ENCODE measurements at regions not wholly inside any gene's neighbourhood (a gene's known extent, or its start where the extent isn't known, plus 50 kb on each side); places are given as distances from the start of the nearest gene placed in this dataset.

DNA sequence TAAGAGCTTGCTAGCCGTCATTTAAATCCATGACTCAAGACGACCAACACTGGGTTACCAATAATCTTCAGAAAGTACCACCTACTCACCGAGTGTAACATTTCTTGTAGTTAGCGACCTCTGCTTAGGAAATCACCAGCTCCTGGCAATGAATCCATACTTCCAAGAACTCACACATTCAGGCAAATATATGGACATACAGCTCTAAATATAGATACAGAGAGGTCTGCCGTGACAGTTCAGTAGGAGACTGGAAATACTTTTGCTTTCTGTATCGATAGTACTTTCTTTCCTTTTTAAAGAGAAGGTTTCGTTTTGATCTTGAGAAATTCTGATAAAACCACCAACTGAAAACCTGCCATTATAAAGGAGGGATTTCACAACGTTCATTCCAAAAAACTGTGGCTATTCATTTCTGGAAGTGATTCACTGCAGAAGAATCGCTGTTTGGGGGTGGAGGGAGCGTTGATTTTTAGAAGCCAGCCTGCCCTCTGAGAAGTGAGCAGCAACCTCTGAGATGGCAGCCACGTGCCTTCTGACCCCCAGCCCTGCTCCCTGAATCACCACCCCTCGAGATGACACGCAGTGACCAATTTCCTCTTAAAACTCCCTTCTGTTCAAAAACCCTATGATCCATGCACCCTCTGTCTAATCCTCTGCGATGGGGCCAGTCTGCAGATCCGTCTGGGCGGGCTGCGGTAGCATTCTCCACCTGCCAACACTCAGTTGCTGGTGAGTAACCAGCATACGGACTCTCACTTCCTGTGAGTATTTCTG, 179.0 kb upstream of the KLF14 start:
- H3K9me3 Mint-ChIP-seq = no peaks in the 10 kb centered on the region
- peak; percentile 89 for DNase-seq (ENCODE audit: low spot score)
- peaks cover 72% of the 10 kb centered on the region for H3K36me3 Mint-ChIP-seq (ENCODE audit: low read depth)
- H3K4me1 Mint-ChIP-seq (ENCODE audit: low read depth) = peaks cover 85% of the 10 kb centered on the region
- H3K4me3 Mint-ChIP-seq = peak overlapping the region; percentile 86
- H3K27ac Mint-ChIP-seq = peak overlapping the region; percentile 97
- no peaks in the 10 kb centered on the region for H3K27me3 Mint-ChIP-seq (ENCODE audit: low read depth)

DNA sequence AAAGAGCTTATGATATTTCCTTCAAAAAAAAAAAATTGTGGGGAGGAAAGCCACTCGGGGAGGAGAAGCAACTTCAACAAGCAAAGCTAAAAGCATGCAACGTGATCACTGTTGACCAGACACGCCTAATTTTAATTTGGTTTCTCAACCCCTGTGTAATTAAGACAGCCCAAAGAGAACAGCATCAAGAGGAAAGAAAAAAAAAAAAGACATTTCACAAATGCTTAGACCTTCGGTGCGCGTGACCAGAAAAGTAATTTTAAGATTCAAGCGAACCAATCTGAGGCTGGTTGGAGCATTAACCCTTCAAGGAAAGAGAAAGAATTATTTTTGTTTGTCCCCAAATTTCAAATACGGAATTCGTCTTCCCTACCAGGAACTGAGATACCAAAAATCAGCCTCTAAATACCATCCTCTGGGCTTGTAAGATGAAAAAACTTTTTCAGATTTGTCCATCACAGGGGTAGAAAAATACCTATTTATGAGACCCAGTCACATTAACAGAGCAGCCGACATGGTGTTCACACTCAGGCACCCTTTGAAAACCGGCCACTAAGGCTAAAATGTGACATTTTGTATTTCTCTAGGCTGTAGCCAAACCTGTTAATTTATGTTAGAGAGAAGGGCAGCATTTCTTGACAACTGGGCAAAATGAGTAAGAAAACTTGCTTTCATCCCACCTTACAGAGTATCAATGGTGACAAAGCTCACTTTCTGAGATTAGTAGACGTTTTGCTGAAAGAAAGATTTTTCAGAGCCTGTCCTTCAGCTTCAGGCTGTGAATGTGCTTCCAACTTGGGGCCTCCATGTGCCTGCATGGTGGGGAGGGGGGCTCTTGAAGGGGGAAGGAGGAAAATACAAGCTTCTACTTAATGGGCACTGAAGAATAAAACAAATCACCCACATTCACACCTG, 179.9 kb upstream of the KLF14 start:
- Mint-ChIP-seq H3K4me1 (ENCODE audit: low read depth) (peaks cover 88% of the 10 kb centered on the region), H3K4me3 (peak overlapping the region; percentile 86), H3K27me3 (ENCODE audit: low read depth) (no peaks in the 10 kb centered on the region), H3K27ac (peak overlapping the region; percentile 97), H3K36me3 (ENCODE audit: low read depth) (peaks cover 76% of the 10 kb centered on the region), H3K9me3 (no peaks in the 10 kb centered on the region)
- no peak for DNase-seq (ENCODE audit: low spot score)

DNA sequence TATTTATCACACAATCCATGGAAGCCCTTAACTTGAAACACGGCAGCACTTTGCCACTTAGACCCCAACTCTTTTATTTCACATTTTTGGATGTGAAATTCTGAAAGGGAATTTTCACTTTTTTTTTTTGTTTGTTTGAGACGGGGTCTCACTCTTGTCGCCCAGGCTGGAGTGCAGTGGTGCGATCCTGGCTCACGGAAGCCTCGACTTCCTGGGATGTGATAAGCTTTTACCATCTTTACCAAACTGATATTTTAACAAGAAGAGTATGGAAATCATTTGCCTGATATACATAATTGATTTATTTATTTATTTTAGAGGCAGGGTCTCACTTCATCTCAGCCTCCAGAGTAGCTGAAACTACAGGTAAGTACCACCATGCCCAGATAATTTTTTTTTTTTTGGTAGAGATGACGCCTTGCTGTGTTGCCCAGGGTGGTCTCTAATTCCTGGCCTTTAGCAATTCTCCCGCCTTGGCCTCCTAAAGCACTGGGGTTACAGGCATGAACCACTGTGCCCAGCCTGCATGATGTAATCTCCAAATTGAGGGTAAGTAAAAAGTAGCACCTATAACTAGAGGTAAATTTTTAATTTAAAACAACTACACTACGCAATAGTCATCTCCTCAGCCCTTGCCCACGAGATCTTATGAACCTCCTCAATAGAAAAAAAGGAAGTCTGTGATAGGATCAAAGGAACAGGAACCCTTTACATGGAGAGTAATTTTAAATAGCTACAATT, 180.7 kb upstream of the KLF14 start:
- peak overlapping the region; percentile 97 for H3K27ac Mint-ChIP-seq
- H3K36me3 Mint-ChIP-seq (ENCODE audit: low read depth) = peaks cover 73% of the 10 kb centered on the region
- no peaks in the 10 kb centered on the region for H3K9me3 Mint-ChIP-seq
- H3K27me3 Mint-ChIP-seq (ENCODE audit: low read depth) = no peaks in the 10 kb centered on the region
- DNase-seq (ENCODE audit: low spot score) = no peak
- H3K4me3 Mint-ChIP-seq = peak overlapping the region; percentile 86
- peaks cover 86% of the 10 kb centered on the region for H3K4me1 Mint-ChIP-seq (ENCODE audit: low read depth)

DNA sequence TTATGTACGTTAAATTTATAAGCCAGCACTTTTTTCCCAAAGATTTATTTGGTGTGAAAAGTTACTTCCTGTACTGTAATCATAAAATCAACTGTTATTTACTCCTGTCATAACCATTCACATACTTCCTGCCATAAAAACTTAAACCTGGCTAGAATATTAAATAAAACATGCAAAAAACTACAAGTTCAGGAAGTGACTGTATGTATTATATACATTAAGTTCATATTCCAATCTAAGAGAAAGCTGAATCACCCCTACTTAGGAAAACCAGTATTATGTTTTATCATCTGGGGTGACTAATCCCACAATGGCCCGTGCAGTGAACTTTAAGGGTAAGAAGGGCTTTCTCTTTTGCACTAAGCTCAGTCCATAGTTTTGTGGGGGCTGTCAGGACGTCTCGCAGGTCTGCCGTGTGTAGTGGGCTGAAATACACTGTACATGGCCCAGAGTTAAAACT, 183.7 kb upstream of the KLF14 start:
- Mint-ChIP-seq H3K27ac (peak overlapping the region; percentile 85), H3K4me1 (ENCODE audit: low read depth) (peaks cover 74% of the 10 kb centered on the region), H3K36me3 (ENCODE audit: low read depth) (peaks cover 64% of the 10 kb centered on the region), H3K9me3 (no peaks in the 10 kb centered on the region), H3K4me3 (peak overlapping the region; percentile 66), H3K27me3 (ENCODE audit: low read depth) (no peaks in the 10 kb centered on the region)
- DNase-seq (ENCODE audit: low spot score) = no peak

DNA sequence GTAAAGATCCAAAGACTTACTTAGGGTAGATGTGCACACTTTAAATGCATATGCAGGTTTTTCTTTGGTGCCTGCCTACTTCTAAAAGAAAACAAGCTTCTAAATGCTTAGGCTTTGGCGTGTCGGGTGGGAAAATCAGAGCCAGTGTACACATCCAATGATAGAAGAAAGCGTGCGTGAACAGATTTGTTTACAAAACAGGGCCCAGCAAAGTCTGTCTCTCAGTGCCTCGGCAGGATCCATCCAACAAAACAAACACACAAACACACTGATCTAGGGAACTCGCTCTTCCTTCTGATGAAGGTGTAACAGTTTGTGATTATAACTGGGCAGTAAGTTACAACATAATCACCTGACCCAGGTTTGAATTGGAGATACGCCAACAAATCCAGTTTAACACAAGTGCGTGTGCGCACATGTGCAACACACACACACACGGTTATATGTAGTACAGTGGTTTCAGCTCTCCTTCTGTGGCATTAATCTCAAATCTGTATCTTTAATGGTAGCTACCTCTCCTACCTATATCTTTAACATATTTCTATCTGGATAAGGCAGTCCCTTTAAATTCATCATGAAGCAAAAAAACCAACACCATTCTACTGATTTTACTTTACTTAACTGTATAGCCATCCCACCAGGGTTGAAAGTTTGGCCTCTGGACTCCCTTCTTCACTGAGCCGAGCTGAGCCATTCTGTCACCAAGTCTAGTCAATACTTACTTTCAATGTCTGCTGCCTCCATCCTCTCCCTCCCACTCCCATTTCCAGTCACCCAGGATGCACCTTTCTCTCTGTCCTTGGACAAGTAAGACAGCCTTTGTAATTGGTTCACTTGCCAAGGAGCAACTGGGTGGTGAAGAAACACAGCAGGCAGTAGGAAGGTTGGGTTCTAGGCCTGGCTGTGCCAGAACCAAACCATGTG, 184.4 kb upstream of the KLF14 start:
- Mint-ChIP-seq H3K27ac (peak overlapping the region; percentile 85), H3K27me3 (ENCODE audit: low read depth) (no peaks in the 10 kb centered on the region), H3K36me3 (ENCODE audit: low read depth) (peaks cover 67% of the 10 kb centered on the region), H3K9me3 (no peaks in the 10 kb centered on the region), H3K4me3 (peak overlapping the region; percentile 66), H3K4me1 (ENCODE audit: low read depth) (peaks cover 79% of the 10 kb centered on the region)
- DNase-seq (ENCODE audit: low spot score) = peak; percentile 73

DNA sequence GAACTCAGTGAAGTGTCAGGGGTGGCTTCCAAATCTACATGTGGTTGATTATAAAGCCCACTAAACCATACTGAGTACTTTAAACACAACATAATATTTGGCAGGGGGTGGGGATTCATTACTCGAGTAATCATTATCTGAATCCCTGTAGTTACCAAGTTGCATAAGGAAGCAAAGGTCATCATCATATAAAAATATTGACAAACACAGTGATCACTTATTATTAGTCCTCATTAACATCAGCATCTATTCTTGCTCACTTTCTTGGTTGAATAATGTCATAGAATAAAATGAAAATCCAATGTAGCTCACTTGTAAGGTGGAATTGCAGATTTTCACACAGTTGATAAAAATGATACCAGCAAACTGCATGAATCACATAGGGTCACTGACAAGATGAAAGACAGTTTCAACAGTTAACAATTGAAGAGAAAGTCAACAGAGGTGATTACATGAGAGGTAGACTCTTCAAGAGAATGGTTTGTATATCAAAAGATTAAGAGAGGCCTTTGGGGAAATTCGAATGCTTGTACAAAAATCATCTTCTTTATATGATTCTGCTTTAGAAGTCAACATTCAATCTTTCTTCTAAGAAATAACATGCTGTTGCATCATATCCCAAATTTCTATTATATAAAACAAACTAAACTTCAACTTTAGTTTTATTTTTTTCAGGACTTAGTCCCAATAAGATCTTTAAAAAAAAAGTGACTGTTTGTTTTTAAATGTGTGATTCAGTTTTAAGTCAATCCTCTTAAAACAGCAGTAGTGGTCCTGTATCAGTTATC, 185.5 kb upstream of the KLF14 start:
- Mint-ChIP-seq H3K27me3 (ENCODE audit: low read depth) (no peaks in the 10 kb centered on the region), H3K36me3 (ENCODE audit: low read depth) (peaks cover 66% of the 10 kb centered on the region), H3K27ac (peak overlapping the region; percentile 85)

DNA sequence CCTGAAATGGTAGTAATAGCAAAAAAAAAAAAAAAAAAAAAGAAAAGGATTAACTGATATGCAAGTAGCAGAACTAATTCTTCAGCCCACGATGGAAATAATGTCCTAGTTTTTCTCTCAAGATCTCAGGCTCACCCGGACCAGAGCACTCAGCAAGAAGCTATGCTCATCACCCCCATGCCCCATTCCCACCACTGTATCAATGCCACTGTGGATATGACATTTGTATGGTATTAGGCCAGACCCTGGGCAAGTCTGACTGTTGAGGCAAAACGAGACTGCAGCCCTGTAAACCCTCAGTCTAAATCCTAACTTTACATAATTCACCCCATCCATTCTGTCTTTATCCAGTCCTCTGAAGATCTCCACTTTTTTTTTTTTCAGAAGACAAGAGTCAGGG, 186.1 kb upstream of the KLF14 start:
- H3K4me1 Mint-ChIP-seq (ENCODE audit: low read depth) = peaks cover 71% of the 10 kb centered on the region
- no peaks in the 10 kb centered on the region for H3K27me3 Mint-ChIP-seq (ENCODE audit: low read depth)
- H3K9me3 Mint-ChIP-seq = no peaks in the 10 kb centered on the region
- H3K4me3 Mint-ChIP-seq = peak overlapping the region; percentile 5
- no peak for DNase-seq (ENCODE audit: low spot score)
- peaks cover 66% of the 10 kb centered on the region for H3K36me3 Mint-ChIP-seq (ENCODE audit: low read depth)
- peak overlapping the region; percentile 57 for H3K27ac Mint-ChIP-seq

More for the DNA sequence above, 185.5 kb upstream of the KLF14 start:
- DNase-seq (ENCODE audit: low spot score) = no peak
- Mint-ChIP-seq H3K4me1 (ENCODE audit: low read depth) (peaks cover 73% of the 10 kb centered on the region), H3K4me3 (no peak overlapping the region), H3K9me3 (no peaks in the 10 kb centered on the region)

DNA sequence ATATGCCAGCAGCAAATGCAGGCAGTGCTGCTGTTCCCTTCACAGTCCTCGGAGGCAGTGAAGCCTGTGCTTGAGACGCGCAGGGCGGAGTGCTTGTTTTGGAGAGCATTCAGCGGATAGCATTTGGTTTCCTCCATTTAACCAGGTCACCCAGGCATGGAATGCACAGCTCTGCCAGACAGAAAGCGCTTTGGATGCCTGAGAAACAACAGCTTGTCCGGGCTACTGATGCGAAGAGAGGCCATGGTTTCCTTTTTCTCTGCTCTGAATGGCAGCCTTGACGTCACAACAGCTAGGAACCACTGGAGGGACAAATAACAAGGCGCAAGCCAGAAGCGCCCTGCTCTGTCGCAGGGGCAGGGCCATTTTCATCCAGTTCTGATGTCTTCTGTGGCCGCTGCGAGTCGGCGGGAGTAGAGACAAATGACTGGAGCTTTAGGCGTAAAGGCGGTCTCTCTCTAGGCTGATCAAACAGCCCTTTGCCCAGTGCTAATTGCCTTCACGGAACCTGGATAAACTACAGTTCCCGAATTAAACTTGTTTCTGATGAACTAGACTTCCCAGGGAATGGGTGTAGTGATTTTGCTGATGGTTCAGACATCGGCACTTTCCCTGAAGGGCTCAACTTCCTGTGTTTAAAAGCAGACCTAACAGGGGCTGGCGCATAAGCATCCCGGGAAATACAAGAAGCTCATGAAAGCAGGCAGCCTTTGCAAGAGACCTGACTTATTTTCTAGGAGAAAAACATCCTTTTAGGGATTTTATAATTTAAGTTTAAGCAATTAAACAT, 187.6 kb upstream of the KLF14 start:
- peaks cover 66% of the 10 kb centered on the region for H3K36me3 Mint-ChIP-seq (ENCODE audit: low read depth)
- no peak overlapping the region for H3K4me3 Mint-ChIP-seq
- H3K27me3 Mint-ChIP-seq (ENCODE audit: low read depth) = no peaks in the 10 kb centered on the region
- no peak overlapping the region for H3K27ac Mint-ChIP-seq
- DNase-seq (ENCODE audit: low spot score) = no peak
- H3K9me3 Mint-ChIP-seq = no peaks in the 10 kb centered on the region
- H3K4me1 Mint-ChIP-seq (ENCODE audit: low read depth) = peaks cover 70% of the 10 kb centered on the region

DNA sequence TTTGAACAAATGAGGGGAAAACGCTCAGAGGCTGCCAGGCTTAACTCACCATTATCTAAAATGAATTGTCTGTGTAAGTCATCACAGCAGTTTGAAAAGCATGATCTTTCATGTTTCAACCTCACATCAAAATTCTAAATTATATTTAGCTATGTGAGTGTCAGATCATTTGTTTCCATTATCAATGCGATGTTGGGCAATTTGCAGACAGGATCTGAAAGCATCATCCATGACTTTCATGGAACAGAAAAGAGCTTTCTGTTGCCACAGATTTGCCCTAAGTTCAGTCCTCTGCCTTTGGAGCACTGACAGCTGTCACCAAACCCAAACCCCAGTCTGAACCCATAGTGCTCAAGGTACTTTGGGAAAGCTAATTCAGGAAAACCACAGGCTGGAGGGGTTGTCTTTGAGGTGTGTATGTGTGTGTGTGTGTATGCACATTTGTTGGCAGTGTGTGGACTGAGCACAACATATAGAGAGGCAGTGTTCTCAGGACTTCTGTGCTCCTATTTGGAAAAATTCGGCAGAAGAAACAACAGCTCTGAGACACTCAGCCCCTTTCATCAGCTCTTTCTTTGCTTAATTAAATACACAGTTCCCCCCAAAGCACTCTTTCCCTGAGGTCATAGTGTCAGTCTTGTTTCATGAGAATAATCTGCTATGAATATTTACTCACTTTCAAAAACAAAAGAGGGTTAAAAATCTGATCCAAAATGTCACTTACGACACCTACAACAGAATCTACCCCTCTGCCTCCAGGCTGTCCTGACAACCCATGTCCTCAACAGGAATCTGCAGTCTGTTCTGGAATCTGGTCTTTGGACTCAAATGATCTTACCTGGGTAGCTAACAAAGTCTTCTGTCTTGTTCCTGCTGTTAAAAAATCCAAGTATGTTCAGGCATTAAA, 188.5 kb upstream of the KLF14 start:
- H3K4me3 Mint-ChIP-seq = peak overlapping the region; percentile 7
- DNase-seq (ENCODE audit: low spot score) = no peak
- H3K27ac Mint-ChIP-seq = peak overlapping the region; percentile 49
- no peaks in the 10 kb centered on the region for H3K27me3 Mint-ChIP-seq (ENCODE audit: low read depth)
- H3K36me3 Mint-ChIP-seq (ENCODE audit: low read depth) = peaks cover 68% of the 10 kb centered on the region
- H3K9me3 Mint-ChIP-seq = no peaks in the 10 kb centered on the region
- H3K4me1 Mint-ChIP-seq (ENCODE audit: low read depth) = peaks cover 69% of the 10 kb centered on the region

DNA sequence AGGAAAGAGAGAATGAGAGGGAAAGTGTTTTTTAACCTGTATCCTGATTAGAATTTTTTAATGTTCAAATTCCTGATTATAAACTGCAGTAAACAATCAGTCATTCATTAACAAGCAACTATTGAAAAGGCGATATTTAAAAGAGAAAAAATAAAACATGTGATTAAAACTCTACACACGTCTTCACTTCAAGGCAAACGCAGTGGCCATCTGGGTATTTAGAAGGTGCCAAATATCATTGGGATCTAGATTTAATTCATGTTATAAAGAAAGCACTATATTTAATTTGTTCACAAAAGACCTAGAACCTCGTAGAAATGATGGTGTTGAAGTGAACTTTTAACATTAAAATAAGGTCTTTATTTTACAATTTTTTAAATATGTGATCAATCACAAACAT, 189.4 kb upstream of the KLF14 start:
- Mint-ChIP-seq H3K27ac (peak overlapping the region; percentile 70), H3K9me3 (no peaks in the 10 kb centered on the region), H3K4me1 (ENCODE audit: low read depth) (peaks cover 69% of the 10 kb centered on the region), H3K27me3 (ENCODE audit: low read depth) (no peaks in the 10 kb centered on the region), H3K36me3 (ENCODE audit: low read depth) (peaks cover 69% of the 10 kb centered on the region), H3K4me3 (no peak overlapping the region)
- no peak for DNase-seq (ENCODE audit: low spot score)

DNA sequence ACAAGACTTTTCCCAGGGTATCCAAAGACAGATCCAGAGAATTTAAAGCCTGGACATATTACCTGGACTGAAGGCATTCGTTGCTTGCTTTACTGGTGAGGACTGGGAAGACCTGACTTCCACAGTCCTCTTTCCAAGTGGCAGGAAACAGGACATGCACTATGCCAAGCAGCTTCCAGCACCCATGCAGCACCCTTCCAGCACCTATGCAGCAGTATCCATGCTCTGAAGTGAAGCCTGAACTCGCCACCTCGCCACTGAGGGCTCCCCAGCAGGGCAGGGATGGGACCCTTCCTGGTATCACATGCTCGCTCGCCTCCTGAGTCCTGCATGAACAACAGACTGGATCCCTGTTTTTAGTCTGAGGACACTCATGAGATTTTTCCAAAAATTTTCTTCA, 189.9 kb upstream of the KLF14 start:
- Mint-ChIP-seq H3K27ac (peak overlapping the region; percentile 67), H3K4me3 (no peak overlapping the region), H3K36me3 (ENCODE audit: low read depth) (peaks cover 68% of the 10 kb centered on the region), H3K27me3 (ENCODE audit: low read depth) (no peaks in the 10 kb centered on the region), H3K4me1 (ENCODE audit: low read depth) (peaks cover 67% of the 10 kb centered on the region), H3K9me3 (no peaks in the 10 kb centered on the region)
- no peak for DNase-seq (ENCODE audit: low spot score)

Measured in T-helper 2 cell treated with Interferon-gamma antibody and Interleukin-4, amounts not matched to agents 5 μg/mL and 100 μg/mL, for 36 hours (primary cell).